ENCODE measurements at regions not wholly inside any gene's neighbourhood (a gene's known extent, or its start where the extent isn't known, plus 50 kb on each side); places are given as distances from the start of the nearest gene placed in this dataset.

- no peak for TF ChIP-seq CTCF (IDR thresholded peaks at IDR 0.05)
- no peak for ATAC-seq (ENCODE audit: low FRiP score)
- no peak for DNase-seq (ENCODE audit: low spot score)
These were observed 145.7 kb upstream of the MDGA2 start for GRCh38 chr14:47821135-47821534.

- TF ChIP-seq CTCF (IDR thresholded peaks at IDR 0.05), result no peak
- DNase-seq (ENCODE audit: low spot score) (no peak), ATAC-seq (ENCODE audit: low FRiP score) (no peak)
These were observed 115.1 kb upstream of the MDGA2 start for GRCh38 chr14:47790477-47790876.

- TF ChIP-seq CTCF (IDR thresholded peaks at IDR 0.05), result no peak
- DNase-seq (ENCODE audit: low spot score) (no peak), ATAC-seq (ENCODE audit: low FRiP score) (no peak)
These were observed 109.7 kb upstream of the MDGA2 start for GRCh38 chr14:47785058-47785457.

GRCh38 chr14:47778631-47779030 lies 103.2 kb upstream of the MDGA2 start:
- no peak for ATAC-seq (ENCODE audit: low FRiP score)
- TF ChIP-seq CTCF (IDR thresholded peaks at IDR 0.05), result no peak
- DNase-seq (ENCODE audit: low spot score), result no peak

- no peak for ATAC-seq (ENCODE audit: low FRiP score)
- no peak for TF ChIP-seq CTCF (IDR thresholded peaks at IDR 0.05)
These were observed 97.2 kb upstream of the MDGA2 start for GRCh38 chr14:47772652-47773051.

GRCh38 chr14:47763188-47763854 lies 87.9 kb upstream of the MDGA2 start:
- no peak for DNase-seq (ENCODE audit: low spot score)
- no peak for ATAC-seq (ENCODE audit: low FRiP score)
- no peak for TF ChIP-seq CTCF (IDR thresholded peaks at IDR 0.05)

More at GRCh38 chr14:47772652-47773051, 97.2 kb upstream of the MDGA2 start:
- DNase-seq (ENCODE audit: low spot score), result no peak

GRCh38 chr14:47746986-47747385 lies 71.6 kb upstream of the MDGA2 start:
- TF ChIP-seq CTCF (IDR thresholded peaks at IDR 0.05), result no peak
- ATAC-seq (ENCODE audit: low FRiP score), result no peak
- DNase-seq (ENCODE audit: low spot score), result no peak
